PC-3 (cell line): ENCODE measurements at regions not wholly inside any gene's neighbourhood (a gene's known extent, or its start where the extent isn't known, plus 50 kb on each side); places are given as distances from the start of the nearest gene placed in this dataset.
A peak's percentile ranks its signal among the peaks of the same experiment; 100 is the strongest.

Source experiments
- ATAC-seq: fragments of 200-7000 bp; cut with Tn5 transposase; 2 replicates; pipeline ENCODE4 v1.9.1; 2020; ENCODE audit warnings: mild to moderate bottlenecking, moderate library complexity
- BruUV-seq: library from RNA; stranded (reverse); fragments of 400-500 nt; replicated peaks from 2 replicates; lab custom pipeline; 2021; lab: Mats Ljungman, UMichigan
- CTCF ChIA-PET: fragments of 300-600 bp; sonication (Branson Sonifier 250); formaldehyde crosslinking; loops from one replicate; lab custom pipeline; 2022; ENCODE audit warnings: antibody characterized with exemption; lab: Charles Lee
- POLR2A ChIA-PET: fragments of 300-600 bp; sonication (Branson Sonifier 250); formaldehyde crosslinking; loops from one replicate; lab custom pipeline; 2022; ENCODE audit warnings: antibody characterized with exemption; ENCODE audit not compliant: unreplicated experiment; lab: Charles Lee
- DNase-seq: peaks from one replicate; pipeline ENCODE4 v3.0.0-alpha.2; 2015
- H2AFZ ChIP-seq: fragments of 300-600 bp; sonication (generic); 2 replicates; pipeline ENCODE4 v1.6.0; 2016; ENCODE audit warnings: antibody characterized with exemption, low read length
- H3F3A ChIP-seq: fragments of 300-600 bp; sonication (generic); one replicate; pipeline ENCODE4 v1.6.0; 2017; ENCODE audit warnings: antibody characterized with exemption, low read length, control low read depth, mild to moderate bottlenecking; ENCODE audit not compliant: unreplicated experiment
- H3K27ac ChIP-seq: fragments of 300-600 bp; sonication (generic); 2 replicates; pipeline ENCODE4 v1.5.1; 2016; ENCODE audit warnings: mild to moderate bottlenecking, low read length
- H3K27me3 ChIP-seq: fragments of 300-600 bp; sonication (generic); 2 replicates; pipeline ENCODE4 v1.6.1; 2016; ENCODE audit warnings: low read length, mixed read lengths
- H3K36me3 ChIP-seq: fragments of 300-600 bp; sonication (generic); 2 replicates; pipeline ENCODE4 v1.6.1; 2016; ENCODE audit warnings: low read depth, mixed run types, low read length, mixed read lengths
- H3K4me1 ChIP-seq: fragments of 300-600 bp; sonication (generic); 2 replicates; pipeline ENCODE4 v1.5.1; 2016; ENCODE audit warnings: low read length; ENCODE audit not compliant: insufficient read depth
- H3K4me2 ChIP-seq: fragments of 300-600 bp; sonication (generic); 2 replicates; pipeline ENCODE4 v1.6.0; 2016; ENCODE audit warnings: low read length
- H3K4me3 ChIP-seq: fragments of 300-600 bp; sonication (generic); 2 replicates; pipeline ENCODE4 v1.5.1; 2016; ENCODE audit warnings: mild to moderate bottlenecking, low read length, mixed read lengths
- H3K79me2 ChIP-seq: fragments of 300-600 bp; sonication (generic); 2 replicates; pipeline ENCODE4 v1.6.1; 2017; ENCODE audit warnings: low read length, mixed read lengths
- H3K9ac ChIP-seq: fragments of 300-600 bp; sonication (generic); 2 replicates; pipeline ENCODE4 v1.6.0; 2016; ENCODE audit warnings: mild to moderate bottlenecking, low read length
- H3K9me2 ChIP-seq: fragments of 300-600 bp; sonication (generic); replicated peaks from 2 replicates; pipeline ENCODE4 v1.6.1; 2016; ENCODE audit warnings: mixed run types, low read length, mixed read lengths
- H3K9me3 ChIP-seq: fragments of 300-600 bp; sonication (generic); 2 replicates; pipeline ENCODE4 v1.6.1; 2016; ENCODE audit warnings: low read length, mixed read lengths
- H4K20me1 ChIP-seq: fragments of 300-600 bp; sonication (generic); 2 replicates; pipeline ENCODE4 v1.6.1; 2016; ENCODE audit warnings: low read length, mixed read lengths
- EZH2 ChIP-seq: fragments of 300-600 bp; sonication (generic); IDR thresholded peaks from one replicate; pipeline ENCODE4 v1.6.1; 2017; ENCODE audit warnings: antibody characterized with exemption, mild to moderate bottlenecking, low read length; ENCODE audit not compliant: unreplicated experiment
- EZH2phosphoT487 ChIP-seq: fragments of 300-600 bp; sonication (generic); IDR thresholded peaks from 2 replicates; pipeline ENCODE4 v1.6.1; 2018; ENCODE audit warnings: mild to moderate bottlenecking, antibody characterized with exemption, low read length, borderline replicate concordance
- intact Hi-C: fragments of 100-400 bp; cut with micrococcal nuclease; formaldehyde crosslinking; loops from 2 replicates; pipeline ENCODE4 v1.9.0; 2023
- TF ChIP-seq, protein P1 (sequence below): fragments of 300-600 bp; sonication (generic); conservative IDR thresholded peaks from 2 replicates; pipeline ENCODE4 v1.5.1; 2017; ENCODE audit warnings: antibody characterized with exemption, low read depth, mild to moderate bottlenecking, low read length

DNA sequence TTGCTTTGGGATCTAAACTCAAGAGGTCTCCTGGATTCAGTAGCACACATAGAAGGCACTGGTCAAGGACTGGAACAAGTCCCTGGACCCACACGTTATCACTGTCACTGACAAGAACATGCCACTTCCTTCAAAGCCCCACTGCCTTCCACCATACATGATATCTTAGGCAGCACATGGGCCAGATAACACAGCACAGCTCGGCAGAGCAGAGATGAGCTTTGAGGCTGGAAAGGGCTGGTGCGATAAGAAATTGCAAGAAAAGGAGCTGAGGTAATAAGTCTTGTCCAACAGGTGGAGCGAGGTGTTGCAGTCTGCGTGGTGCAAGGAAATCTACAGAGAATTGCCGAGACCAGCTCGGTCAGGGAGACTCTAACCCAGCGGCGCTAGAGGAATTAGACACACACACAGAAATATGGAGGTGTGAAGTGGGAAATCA lies 139.8 kb upstream of the CDK13 start:
- intact Hi-C loops, result no loop called here
- Histone ChIP-seq H3K4me1 (peaks cover 6% of the 10 kb centered on the region; the same call in 1 of the 2 replicates), H3K79me2 (no peaks in the 10 kb centered on the region), H2AFZ (no peak overlapping the region), H3K9ac (no peak overlapping the region), H3K9me3 (no peaks in the 10 kb centered on the region), H3K9me2 (no peaks in the 10 kb centered on the region), H4K20me1 (no peaks in the 10 kb centered on the region), H3K36me3 (no peaks in the 10 kb centered on the region), H3K27ac (no peak overlapping the region), H3K27me3 (peaks cover 21% of the 10 kb centered on the region), H3F3A (no peaks in the 10 kb centered on the region), H3K4me2 (no peak overlapping the region), H3K4me3 (no peak overlapping the region)
- CTCF ChIA-PET, result no interaction called here
- TF ChIP-seq EZH2phosphoT487 (no peak), EZH2 (no peak)
- TF ChIP-seq, protein P1, sequence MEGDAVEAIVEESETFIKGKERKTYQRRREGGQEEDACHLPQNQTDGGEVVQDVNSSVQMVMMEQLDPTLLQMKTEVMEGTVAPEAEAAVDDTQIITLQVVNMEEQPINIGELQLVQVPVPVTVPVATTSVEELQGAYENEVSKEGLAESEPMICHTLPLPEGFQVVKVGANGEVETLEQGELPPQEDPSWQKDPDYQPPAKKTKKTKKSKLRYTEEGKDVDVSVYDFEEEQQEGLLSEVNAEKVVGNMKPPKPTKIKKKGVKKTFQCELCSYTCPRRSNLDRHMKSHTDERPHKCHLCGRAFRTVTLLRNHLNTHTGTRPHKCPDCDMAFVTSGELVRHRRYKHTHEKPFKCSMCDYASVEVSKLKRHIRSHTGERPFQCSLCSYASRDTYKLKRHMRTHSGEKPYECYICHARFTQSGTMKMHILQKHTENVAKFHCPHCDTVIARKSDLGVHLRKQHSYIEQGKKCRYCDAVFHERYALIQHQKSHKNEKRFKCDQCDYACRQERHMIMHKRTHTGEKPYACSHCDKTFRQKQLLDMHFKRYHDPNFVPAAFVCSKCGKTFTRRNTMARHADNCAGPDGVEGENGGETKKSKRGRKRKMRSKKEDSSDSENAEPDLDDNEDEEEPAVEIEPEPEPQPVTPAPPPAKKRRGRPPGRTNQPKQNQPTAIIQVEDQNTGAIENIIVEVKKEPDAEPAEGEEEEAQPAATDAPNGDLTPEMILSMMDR, result no peak
- ATAC-seq (0 out of 2 replicates have a peak, but pooled peaks have one; percentile 27), DNase-seq (no peak)
- POLR2A ChIA-PET, result no interaction called here
- BruUV-seq, result no TSS peak

DNA sequence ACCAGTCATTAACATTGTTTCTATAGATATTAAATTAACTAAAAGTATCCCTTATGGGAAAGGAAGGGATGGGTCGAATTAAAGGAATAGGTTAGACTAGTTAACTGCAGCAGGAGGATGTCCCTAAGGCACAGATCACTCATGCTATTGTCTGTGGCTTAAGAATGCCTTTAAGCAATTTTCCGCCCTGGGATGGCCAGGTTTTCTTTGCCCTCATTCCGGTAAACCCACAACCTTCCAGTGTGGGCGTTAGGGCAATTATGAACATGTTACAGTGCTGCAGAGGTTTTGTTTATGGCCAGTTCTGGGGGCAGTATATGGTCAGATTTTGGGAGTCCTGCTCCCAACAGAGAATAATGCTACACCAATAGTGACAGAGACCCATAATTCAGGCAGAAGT lies 139.3 kb upstream of the CDK13 start:
- H3K79me2 ChIP-seq, result no peaks in the 10 kb centered on the region
- H2AFZ ChIP-seq, result no peak overlapping the region
- H3F3A ChIP-seq, result no peaks in the 10 kb centered on the region
- peaks cover 26% of the 10 kb centered on the region for H3K27me3 ChIP-seq
- H3K36me3 ChIP-seq, result no peaks in the 10 kb centered on the region
- CTCF ChIA-PET, result no interaction called here
- H3K4me1 ChIP-seq, result peaks cover 6% of the 10 kb centered on the region; the same call in 1 of the 2 replicates
- DNase-seq (peak; percentile 34), ATAC-seq (no peak)
- no peaks in the 10 kb centered on the region for H3K9me3 ChIP-seq
- POLR2A ChIA-PET, result no interaction called here
- intact Hi-C loops, result no loop called here
- H4K20me1 ChIP-seq, result no peaks in the 10 kb centered on the region
- H3K9ac ChIP-seq, result no peak overlapping the region
- no TSS peak for BruUV-seq
- TF ChIP-seq EZH2phosphoT487 (no peak), EZH2 (no peak)
- TF ChIP-seq, protein P1, result no peak
- no peaks in the 10 kb centered on the region for H3K9me2 ChIP-seq
- H3K4me2 ChIP-seq, result 0 out of 2 replicates have a peak overlapping the region, but pooled peaks have one; percentile 14
- H3K27ac ChIP-seq, result no peak overlapping the region
- no peak overlapping the region for H3K4me3 ChIP-seq

DNA sequence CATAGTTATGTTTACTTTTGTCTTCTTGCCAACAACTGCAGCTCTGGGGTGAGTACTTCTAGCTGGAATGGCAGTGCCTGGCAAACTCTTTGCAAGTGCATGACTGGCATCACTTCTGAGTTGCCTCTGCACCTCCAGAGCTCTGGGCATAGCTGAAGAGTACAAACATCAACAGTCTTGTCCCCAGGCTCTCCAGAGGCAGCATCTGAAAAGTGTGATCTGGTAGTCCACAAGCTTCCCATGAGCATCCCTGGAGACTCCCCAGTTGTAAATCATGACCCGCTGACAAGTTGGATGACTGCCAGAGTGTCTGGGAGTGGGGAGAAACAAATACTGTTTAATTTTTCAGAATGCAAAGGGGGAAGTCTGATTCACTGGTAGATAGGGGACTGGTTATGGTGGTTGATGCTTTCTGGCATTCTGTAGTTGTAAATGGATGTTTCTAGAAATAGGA lies 138.9 kb upstream of the CDK13 start:
- BruUV-seq, result no TSS peak
- Histone ChIP-seq H3K27me3 (peaks cover 31% of the 10 kb centered on the region), H3K4me2 (0 out of 2 replicates have a peak overlapping the region, but pooled peaks have one; percentile 14), H3K79me2 (no peaks in the 10 kb centered on the region), H4K20me1 (no peaks in the 10 kb centered on the region), H3K27ac (no peak overlapping the region), H3K4me3 (no peak overlapping the region), H3K4me1 (peaks cover 6% of the 10 kb centered on the region; the same call in 1 of the 2 replicates), H3K9me3 (no peaks in the 10 kb centered on the region), H3K36me3 (no peaks in the 10 kb centered on the region), H2AFZ (no peak overlapping the region), H3F3A (no peaks in the 10 kb centered on the region), H3K9ac (no peak overlapping the region), H3K9me2 (no peaks in the 10 kb centered on the region)
- ChIA-PET CTCF (no interaction called here), POLR2A (no interaction called here)
- TF ChIP-seq, protein P1, result no peak
- TF ChIP-seq EZH2phosphoT487 (no peak), EZH2 (no peak)
- ATAC-seq, result peak; percentile 67
- intact Hi-C loops, result no loop called here
- DNase-seq, result peak; percentile 56
